HepG2 (cell line): ENCODE measurements at regions not wholly inside any gene's neighbourhood (a gene's known extent, or its start where the extent isn't known, plus 50 kb on each side); places are given as distances from the start of the nearest gene placed in this dataset.

Source experiments
- CTCF ChIP-seq: sonication (generic); formaldehyde crosslinking; IDR thresholded peaks from 2 replicates; pipeline ENCODE4 v1.5.0; 2020; ENCODE audit warnings: mild to moderate bottlenecking, missing genetic modification reagents, moderate library complexity
- JUND ChIP-seq: sonication (generic); formaldehyde crosslinking; IDR thresholded peaks from 2 replicates; pipeline ENCODE4 v1.8.0; 2022; ENCODE audit warnings: mild to moderate bottlenecking, missing genetic modification reagents
- NR2C2 ChIP-seq: sonication (generic); formaldehyde crosslinking; IDR thresholded peaks from 2 replicates; pipeline ENCODE4 v1.4.0; 2020; ENCODE audit warnings: missing genetic modification reagents, mild to moderate bottlenecking, moderate library complexity, borderline replicate concordance
- POLR2A ChIP-seq, 2 experiments: IDR thresholded peaks; 2 replicates each; pipeline ENCODE4 v1.6.1; 2011; ENCODE audit warnings: low read depth in 2 of 2, low read length in 2 of 2, mild to moderate bottlenecking in 1 of 2, moderate library complexity in 1 of 2; ENCODE audit not compliant: insufficient read depth in 1 of 2
- RAD21 ChIP-seq: fragments of 450-650 bp; formaldehyde crosslinking; IDR thresholded peaks from 2 replicates; pipeline ENCODE4 v1.5.0; 2020; ENCODE audit warnings: mild to moderate bottlenecking
- STAT5B ChIP-seq: sonication (generic); formaldehyde crosslinking; IDR thresholded peaks from 2 replicates; pipeline ENCODE4 v1.4.0; 2020; ENCODE audit warnings: missing genetic modification reagents
- ZBTB40 ChIP-seq, 2 experiments: fragments of 450-650 bp in 1 of 2; sonication (generic) in 1 of 2; formaldehyde crosslinking in 1 of 2; IDR thresholded peaks; 2 replicates each; pipeline versions ENCODE4 v1.6.1 to v1.8.0; 2016 to 2022; ENCODE audit warnings: antibody characterized with exemption in 1 of 2, mild to moderate bottlenecking in 1 of 2, missing genetic modification reagents in 1 of 2
- ZBTB44 ChIP-seq: sonication (generic); formaldehyde crosslinking; IDR thresholded peaks from 2 replicates; pipeline ENCODE4 v1.4.0; 2020; ENCODE audit warnings: missing genetic modification reagents
- ZBTB49 ChIP-seq: sonication (generic); formaldehyde crosslinking; IDR thresholded peaks from 2 replicates; pipeline ENCODE4 v1.4.0; 2020; ENCODE audit warnings: missing genetic modification reagents, borderline replicate concordance
- ZFAT ChIP-seq: sonication (generic); formaldehyde crosslinking; conservative IDR thresholded peaks from 2 replicates; pipeline ENCODE4 v1.8.1; 2023; ENCODE audit warnings: missing genetic modification reagents, inconsistent platforms
- ZZZ3 ChIP-seq: sonication (generic); formaldehyde crosslinking; IDR thresholded peaks from 2 replicates; pipeline ENCODE4 v1.4.0; 2020; ENCODE audit warnings: missing genetic modification reagents, mild to moderate bottlenecking, borderline replicate concordance

- TF ChIP-seq RAD21 (CRISPR knock-in tag), result no peak
- TF ChIP-seq ZBTB40 (IDR thresholded peaks at IDR 0.05), result no peak
- no peak for TF ChIP-seq ZBTB40 (CRISPR knock-in tag; IDR thresholded peaks at IDR 0.05)
- TF ChIP-seq POLR2A (IDR thresholded peaks at IDR 0.05; ENCODE audit: insufficient read depth in 1 of 2, low read depth in 2 of 2, low read length in 2 of 2), result no peak
- no peak for TF ChIP-seq CTCF (CRISPR knock-in tag)
- TF ChIP-seq ZBTB44 (CRISPR knock-in tag), result no peak
- no peak for TF ChIP-seq ZFAT (CRISPR knock-in tag)
- TF ChIP-seq STAT5B (CRISPR knock-in tag), result no peak
- TF ChIP-seq ZBTB49 (CRISPR knock-in tag), result no peak
- TF ChIP-seq JUND (CRISPR knock-in tag), result no peak
- TF ChIP-seq NR2C2 (CRISPR knock-in tag), result no peak
- no peak for TF ChIP-seq ZZZ3
These were observed 55.9 kb upstream of the NAV3 start for GRCh38 chr12:77774761-77775160.
